ENCODE measurements at regions not wholly inside any gene's neighbourhood (a gene's known extent, or its start where the extent isn't known, plus 50 kb on each side); places are given as distances from the start of the nearest gene placed in this dataset.

GRCh38 chr12:59164226-59164625 lies 243.9 kb upstream of the LRIG3 start:
- TF ChIP-seq, protein P1, sequence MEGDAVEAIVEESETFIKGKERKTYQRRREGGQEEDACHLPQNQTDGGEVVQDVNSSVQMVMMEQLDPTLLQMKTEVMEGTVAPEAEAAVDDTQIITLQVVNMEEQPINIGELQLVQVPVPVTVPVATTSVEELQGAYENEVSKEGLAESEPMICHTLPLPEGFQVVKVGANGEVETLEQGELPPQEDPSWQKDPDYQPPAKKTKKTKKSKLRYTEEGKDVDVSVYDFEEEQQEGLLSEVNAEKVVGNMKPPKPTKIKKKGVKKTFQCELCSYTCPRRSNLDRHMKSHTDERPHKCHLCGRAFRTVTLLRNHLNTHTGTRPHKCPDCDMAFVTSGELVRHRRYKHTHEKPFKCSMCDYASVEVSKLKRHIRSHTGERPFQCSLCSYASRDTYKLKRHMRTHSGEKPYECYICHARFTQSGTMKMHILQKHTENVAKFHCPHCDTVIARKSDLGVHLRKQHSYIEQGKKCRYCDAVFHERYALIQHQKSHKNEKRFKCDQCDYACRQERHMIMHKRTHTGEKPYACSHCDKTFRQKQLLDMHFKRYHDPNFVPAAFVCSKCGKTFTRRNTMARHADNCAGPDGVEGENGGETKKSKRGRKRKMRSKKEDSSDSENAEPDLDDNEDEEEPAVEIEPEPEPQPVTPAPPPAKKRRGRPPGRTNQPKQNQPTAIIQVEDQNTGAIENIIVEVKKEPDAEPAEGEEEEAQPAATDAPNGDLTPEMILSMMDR (IDR thresholded peaks at IDR 0.05) = no peak
- TF ChIP-seq POLR2A (IDR thresholded peaks at IDR 0.05) = no peak

Data from ovary (tissue), 3 donors.